ENCODE measurements at regions not wholly inside any gene's neighbourhood (a gene's known extent, or its start where the extent isn't known, plus 50 kb on each side); places are given as distances from the start of the nearest gene placed in this dataset.

GRCh38 chr13:94783489-94783888 lies 71.1 kb upstream of the SOX21 start:
- no peak for TF ChIP-seq CTCF (IDR thresholded peaks at IDR 0.05)
- no peak for TF ChIP-seq POLR2A (IDR thresholded peaks at IDR 0.05)

Measured in esophagus squamous epithelium (tissue), 4 donors.